ENCODE measurements at regions not wholly inside any gene's neighbourhood (a gene's known extent, or its start where the extent isn't known, plus 50 kb on each side); places are given as distances from the start of the nearest gene placed in this dataset.

- no peak for TF ChIP-seq CTCF (IDR thresholded peaks at IDR 0.05)
- no peak for TF ChIP-seq POLR2A (IDR thresholded peaks at IDR 0.05)
Observed at GRCh38 chr18:45562567-45563479, 52.5 kb upstream of the SLC14A2 start.

Measured in right lobe of liver (tissue), 4 donors.